Activated CD8-positive, alpha-beta memory T cell treated with anti-CD3 and anti-CD28 coated beads, Interleukin-2, amount 50 U/mL, for 1 hour (primary cell): ENCODE measurements at regions not wholly inside any gene's neighbourhood (a gene's known extent, or its start where the extent isn't known, plus 50 kb on each side); places are given as distances from the start of the nearest gene placed in this dataset.

ENCODE experiments used
- DNase-seq: peaks from one replicate; pipeline ENCODE4 v3.0.0-alpha.2; 2020; ENCODE audit errors: extremely low read depth

DNA sequence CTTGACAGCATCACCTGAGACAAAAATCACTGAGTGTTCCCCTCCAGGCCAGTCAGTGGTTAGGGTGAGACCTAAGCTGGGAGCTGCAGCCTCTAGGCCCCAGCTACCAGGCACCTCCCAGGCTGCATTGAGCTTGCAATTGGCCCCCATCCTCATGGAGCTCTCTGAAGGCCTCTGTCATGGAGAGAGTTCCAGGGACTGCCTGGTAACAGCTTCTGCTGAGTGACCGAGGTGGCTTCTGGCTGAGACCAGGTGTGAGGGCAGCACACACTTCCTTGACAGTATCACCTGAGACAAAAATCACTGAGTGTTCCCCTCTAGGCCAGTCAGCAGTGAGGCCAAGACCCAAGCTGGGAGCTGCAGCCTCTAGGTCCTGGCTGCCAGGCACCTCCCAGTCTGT, 283.0 kb downstream of the SMOC2 start:
- no peak for DNase-seq

GRCh38 chr6:168722397-168722796, 281.4 kb downstream of the SMOC2 start:
- DNase-seq, result no peak

DNA sequence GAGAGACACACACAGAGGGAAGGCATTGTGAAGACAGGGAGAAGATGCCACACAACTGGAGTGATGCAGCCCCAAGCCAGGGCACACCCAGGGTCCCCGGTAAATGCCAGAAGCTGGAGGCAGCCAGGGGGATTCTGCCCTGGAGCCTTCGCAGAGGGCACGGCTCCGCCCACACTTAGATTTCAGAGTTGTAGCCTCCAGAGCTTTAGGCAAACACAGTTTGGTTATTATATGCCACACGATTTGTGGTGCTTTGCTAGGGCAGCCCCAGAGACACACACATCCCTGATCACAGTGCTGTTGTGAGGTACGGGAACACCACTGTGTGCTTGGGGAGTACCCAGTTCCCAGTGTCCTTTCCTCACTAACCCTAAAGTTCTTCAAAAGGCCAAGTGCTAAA, 280.6 kb downstream of the SMOC2 start:
- DNase-seq, result no peak

DNA sequence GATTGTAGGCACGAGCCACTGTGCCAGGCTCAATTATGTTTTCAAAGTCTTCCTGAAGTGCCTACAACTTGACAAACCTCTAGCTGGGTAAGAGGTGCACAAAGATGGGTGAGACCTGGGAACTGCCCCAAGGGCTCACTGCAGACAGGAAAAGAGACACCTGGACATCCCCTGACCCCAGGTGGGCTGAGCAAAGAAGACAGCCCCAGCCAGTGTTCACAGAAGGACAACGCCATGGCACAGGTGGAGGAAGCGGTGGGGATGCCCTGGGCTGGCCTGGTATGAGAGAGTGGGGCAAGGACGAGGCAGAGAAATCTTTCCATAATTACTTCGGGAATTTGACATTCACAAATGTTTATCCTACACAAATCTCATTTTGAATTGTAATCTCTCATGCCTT, 278.9 kb downstream of the SMOC2 start:
- DNase-seq, result no peak

DNA sequence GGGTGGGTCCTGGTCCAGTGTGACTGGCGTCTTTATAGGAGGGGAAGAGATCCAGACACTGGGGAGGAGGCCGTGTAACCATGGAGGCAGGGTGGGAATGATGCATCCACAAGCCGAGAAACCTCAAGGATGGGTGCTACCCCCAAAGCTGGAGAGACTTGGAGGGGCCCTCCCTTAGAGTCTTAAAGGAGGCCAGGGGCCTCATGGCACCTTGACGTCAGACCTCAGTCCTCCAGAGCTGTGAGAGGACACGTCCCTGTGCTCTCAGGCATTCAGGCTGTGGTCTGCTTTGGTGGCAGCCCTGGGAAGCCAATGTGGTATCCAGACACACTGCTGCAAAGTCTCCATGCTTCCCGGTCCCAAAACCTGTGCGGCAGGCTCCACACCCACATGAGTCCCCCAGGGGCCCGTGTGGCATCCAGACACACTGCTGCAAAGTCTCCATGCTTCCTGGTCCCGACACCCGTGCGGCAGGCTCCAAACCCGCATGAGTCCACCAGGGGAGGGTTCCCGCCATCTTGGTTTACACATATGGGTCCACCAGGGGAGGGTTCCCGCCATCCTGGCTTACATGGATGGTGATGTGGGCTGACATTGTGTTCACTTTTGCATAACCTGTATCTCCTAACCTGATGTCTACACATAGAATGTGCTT, 278.0 kb downstream of the SMOC2 start:
- DNase-seq, result no peak
